DND-41 (cell line): ENCODE measurements at regions not wholly inside any gene's neighbourhood (a gene's known extent, or its start where the extent isn't known, plus 50 kb on each side); places are given as distances from the start of the nearest gene placed in this dataset.
"Not testable (repeated sequence)": the region's sequence is repeated elsewhere in the genome, so short reads cannot be mapped to it uniquely, and the experiment has no call there.

ENCODE experiments used
- CTCF ChIP-seq: IDR thresholded peaks from 2 replicates; pipeline ENCODE4 v1.5.1; 2012; ENCODE audit warnings: borderline replicate concordance, low read length, moderate library complexity, mild to moderate bottlenecking; ENCODE audit not compliant: poor library complexity, severe bottlenecking; ENCODE audit errors: extremely low read depth
- EZH2 ChIP-seq: IDR thresholded peaks from 3 replicates; pipeline ENCODE4 v1.6.1; 2012; ENCODE audit warnings: borderline replicate concordance, low read depth, mild to moderate bottlenecking, moderate library complexity, low read length, inconsistent platforms; ENCODE audit not compliant: severe bottlenecking

- not testable (repeated sequence) for TF ChIP-seq CTCF, EZH2
These were observed 1698.9 kb downstream of the GRIK2 start for GRCh38 chr6:103092414-103092813.
